Trophoblast cell (in vitro differentiated cells and primary cell): ENCODE measurements at regions not wholly inside any gene's neighbourhood (a gene's known extent, or its start where the extent isn't known, plus 50 kb on each side); places are given as distances from the start of the nearest gene placed in this dataset.

Experiments
- DNase-seq, 2 donors: peaks; one replicate each; pipeline ENCODE4 v3.0.0-alpha.2; 2016
- H2AFZ ChIP-seq: 2 replicates; pipeline ENCODE4 v1.6.1; 2013; ENCODE audit warnings: low read length, moderate library complexity, mild to moderate bottlenecking; ENCODE audit not compliant: insufficient read depth, poor library complexity
- H2AK5ac ChIP-seq: 2 replicates; pipeline ENCODE4 v1.6.1; 2013; ENCODE audit warnings: mild to moderate bottlenecking, low read length
- H2BK120ac ChIP-seq: 2 replicates; pipeline ENCODE4 v1.6.1; 2013; ENCODE audit warnings: low read length, mild to moderate bottlenecking, moderate library complexity; ENCODE audit not compliant: insufficient read depth, poor library complexity
- H2BK12ac ChIP-seq: 2 replicates; pipeline ENCODE4 v1.6.1; 2013; ENCODE audit warnings: mild to moderate bottlenecking, low read length, moderate library complexity
- H2BK5ac ChIP-seq: 2 replicates; pipeline ENCODE4 v1.6.1; 2013; ENCODE audit warnings: low read length, low read depth, moderate library complexity, mild to moderate bottlenecking; ENCODE audit not compliant: poor library complexity
- H3K14ac ChIP-seq: 2 replicates; pipeline ENCODE4 v1.6.1; 2013; ENCODE audit warnings: mild to moderate bottlenecking, low read length
- H3K18ac ChIP-seq: 2 replicates; pipeline ENCODE4 v1.6.1; 2013; ENCODE audit warnings: mild to moderate bottlenecking, low read length
- H3K23ac ChIP-seq: 2 replicates; pipeline ENCODE4 v1.6.1; 2013; ENCODE audit warnings: low read length
- H3K27ac ChIP-seq: 2 replicates; pipeline ENCODE4 v1.5.1; 2013; ENCODE audit warnings: low read depth, mild to moderate bottlenecking, inconsistent platforms, low read length, moderate library complexity
- H3K27me3 ChIP-seq: 2 replicates; pipeline ENCODE4 v1.6.1; 2013; ENCODE audit warnings: inconsistent platforms, mild to moderate bottlenecking, low read length, moderate library complexity; ENCODE audit not compliant: insufficient read depth
- H3K36me3 ChIP-seq, 2 experiments: 1 replicate in 1 of 2; 2 replicates in 1 of 2; pipeline ENCODE4 v1.6.1; 2013; ENCODE audit warnings: low read length in 2 of 2, mild to moderate bottlenecking in 2 of 2, moderate library complexity in 1 of 2; ENCODE audit not compliant: insufficient read depth in 2 of 2, control insufficient read depth in 1 of 2
- H3K4ac ChIP-seq: 2 replicates; pipeline ENCODE4 v1.6.1; 2013; ENCODE audit warnings: low read depth, mild to moderate bottlenecking, low read length, moderate library complexity
- H3K4me1 ChIP-seq, 2 experiments: 1 replicate in 1 of 2; 2 replicates in 1 of 2; pipeline ENCODE4 v1.6.1; 2013; ENCODE audit warnings: low read length in 2 of 2, mild to moderate bottlenecking in 2 of 2, moderate library complexity in 1 of 2; ENCODE audit not compliant: insufficient read depth in 2 of 2, control insufficient read depth in 1 of 2
- H3K4me2 ChIP-seq: 2 replicates; pipeline ENCODE4 v1.6.1; 2013; ENCODE audit warnings: inconsistent platforms, mild to moderate bottlenecking, low read length, moderate library complexity
- H3K4me3 ChIP-seq: 2 replicates; pipeline ENCODE4 v1.5.1; 2013; ENCODE audit warnings: mild to moderate bottlenecking, low read depth, low read length, inconsistent platforms
- H3K79me1 ChIP-seq: one replicate; pipeline ENCODE4 v1.6.1; 2013; ENCODE audit warnings: low read length
- H3K79me2 ChIP-seq: 2 replicates; pipeline ENCODE4 v1.6.1; 2013; ENCODE audit warnings: low read length, mild to moderate bottlenecking; ENCODE audit not compliant: control insufficient read depth, insufficient read depth, poor library complexity
- H3K9ac ChIP-seq: 2 replicates; pipeline ENCODE4 v1.6.1; 2013; ENCODE audit warnings: mild to moderate bottlenecking, low read length
- H3K9me3 ChIP-seq: 2 replicates; pipeline ENCODE4 v1.6.1; 2013; ENCODE audit warnings: low read depth, mild to moderate bottlenecking, control low read depth, inconsistent platforms, low read length; ENCODE audit not compliant: insufficient read depth
- H4K12ac ChIP-seq: 2 replicates; pipeline ENCODE4 v1.6.1; 2013; ENCODE audit warnings: low read depth, mild to moderate bottlenecking, low read length, moderate library complexity
- H4K8ac ChIP-seq: 2 replicates; pipeline ENCODE4 v1.6.1; 2013; ENCODE audit warnings: low read depth, mild to moderate bottlenecking, low read length, moderate library complexity
- H4K91ac ChIP-seq: one replicate; pipeline ENCODE4 v1.6.1; 2013; ENCODE audit warnings: low read depth, mild to moderate bottlenecking, low read length, moderate library complexity
- WGBS: extraction: QIAGEN DNeasy Blood & Tissue Kit; methylation state at CpG from one replicate; pipeline ENCODE4 v1.1.7; 2013; ENCODE audit warnings: missing lambda C conversion rate; ENCODE audit not compliant: insufficient read length, insufficient coverage; ENCODE audit errors: extremely low coverage; 5-methylcytosine and 5-hydroxymethylcytosine counted together

GRCh38 chr3:27824312-27825200, 102.4 kb upstream of the EOMES start:
- Histone ChIP-seq H2BK120ac (no peak overlapping the region), H3K9ac (no peak overlapping the region), H3K36me3 (no peaks in the 10 kb centered on the region), H2BK12ac (no peak overlapping the region), H3K9me3 (no peaks in the 10 kb centered on the region), H3K27ac (no peak overlapping the region), H3K18ac (no peak overlapping the region), H2AK5ac (no peak overlapping the region), H4K91ac (no peak overlapping the region), H3K23ac (no peak overlapping the region), H3K27me3 (no peaks in the 10 kb centered on the region), H2AFZ (no peak overlapping the region), H4K8ac (no peak overlapping the region), H4K12ac (no peak overlapping the region), H3K4me2 (no peak overlapping the region), H2BK5ac (no peak overlapping the region), H3K79me2 (no peaks in the 10 kb centered on the region), H3K4me3 (no peak overlapping the region), H3K4ac (no peak overlapping the region), H3K79me1 (no peaks in the 10 kb centered on the region), H3K4me1 (no peaks in the 10 kb centered on the region), H3K14ac (no peak overlapping the region)
- DNase-seq, result no peak
- WGBS, result no CpG with 5 or more reads among the region's 6 CpGs

- no peak overlapping the region for H3K27ac ChIP-seq
- H2AK5ac ChIP-seq, result no peak overlapping the region
- H2BK120ac ChIP-seq, result no peak overlapping the region
- DNase-seq, result no peak
- H3K23ac ChIP-seq, result no peak overlapping the region
- H3K4me3 ChIP-seq, result no peak overlapping the region
- no peak overlapping the region for H2BK12ac ChIP-seq
- H3K18ac ChIP-seq, result no peak overlapping the region
- H3K4me1 ChIP-seq, result no peaks in the 10 kb centered on the region
- H3K14ac ChIP-seq, result no peak overlapping the region
- no peak overlapping the region for H4K91ac ChIP-seq
- no peak overlapping the region for H4K12ac ChIP-seq
- H3K36me3 ChIP-seq, result no peaks in the 10 kb centered on the region
- no peaks in the 10 kb centered on the region for H3K79me2 ChIP-seq
- no peak overlapping the region for H4K8ac ChIP-seq
- H3K4ac ChIP-seq, result no peak overlapping the region
- no peak overlapping the region for H3K9ac ChIP-seq
- H3K4me2 ChIP-seq, result no peak overlapping the region
- H3K9me3 ChIP-seq, result no peaks in the 10 kb centered on the region
- no peak overlapping the region for H2AFZ ChIP-seq
- H2BK5ac ChIP-seq, result no peak overlapping the region
- no peaks in the 10 kb centered on the region for H3K79me1 ChIP-seq
- no peaks in the 10 kb centered on the region for H3K27me3 ChIP-seq
Measured at GRCh38 chr3:27826448-27826847, 104.3 kb upstream of the EOMES start.

GRCh38 chr3:27827041-27827440, 104.9 kb upstream of the EOMES start:
- H2BK120ac ChIP-seq, result no peak overlapping the region
- no peak overlapping the region for H2BK5ac ChIP-seq
- no peak overlapping the region for H3K27ac ChIP-seq
- H3K9me3 ChIP-seq, result no peaks in the 10 kb centered on the region
- H3K4me3 ChIP-seq, result no peak overlapping the region
- H3K14ac ChIP-seq, result no peak overlapping the region
- no peak overlapping the region for H3K4me2 ChIP-seq
- no peaks in the 10 kb centered on the region for H3K36me3 ChIP-seq
- no peak overlapping the region for H3K18ac ChIP-seq
- no CpG with 5 or more reads among the region's 3 CpGs for WGBS
- H2BK12ac ChIP-seq, result no peak overlapping the region
- no peaks in the 10 kb centered on the region for H3K79me1 ChIP-seq
- no peaks in the 10 kb centered on the region for H3K79me2 ChIP-seq
- no peak overlapping the region for H3K9ac ChIP-seq
- no peak overlapping the region for H3K4ac ChIP-seq
- DNase-seq, result no peak
- no peaks in the 10 kb centered on the region for H3K4me1 ChIP-seq
- H2AK5ac ChIP-seq, result no peak overlapping the region
- H3K23ac ChIP-seq, result no peak overlapping the region
- no peak overlapping the region for H2AFZ ChIP-seq
- no peak overlapping the region for H4K12ac ChIP-seq
- H4K8ac ChIP-seq, result no peak overlapping the region
- H4K91ac ChIP-seq, result no peak overlapping the region
- H3K27me3 ChIP-seq, result no peaks in the 10 kb centered on the region

- H3K9ac ChIP-seq, result no peak overlapping the region
- no peaks in the 10 kb centered on the region for H3K36me3 ChIP-seq
- no peak overlapping the region for H2BK120ac ChIP-seq
- no peaks in the 10 kb centered on the region for H3K79me1 ChIP-seq
- H3K27me3 ChIP-seq, result no peaks in the 10 kb centered on the region
- no peak overlapping the region for H4K91ac ChIP-seq
- no peak overlapping the region for H3K14ac ChIP-seq
- no peak overlapping the region for H2AK5ac ChIP-seq
- DNase-seq, result no peak
- H4K8ac ChIP-seq, result no peak overlapping the region
- no peaks in the 10 kb centered on the region for H3K9me3 ChIP-seq
- H3K79me2 ChIP-seq, result no peaks in the 10 kb centered on the region
- WGBS, result no CpG with 5 or more reads among the region's 2 CpGs
- no peak overlapping the region for H3K18ac ChIP-seq
- H3K4me2 ChIP-seq, result no peak overlapping the region
- no peak overlapping the region for H3K23ac ChIP-seq
- no peaks in the 10 kb centered on the region for H3K4me1 ChIP-seq
- no peak overlapping the region for H2BK5ac ChIP-seq
- no peak overlapping the region for H4K12ac ChIP-seq
- H3K4me3 ChIP-seq, result no peak overlapping the region
- no peak overlapping the region for H3K27ac ChIP-seq
- H3K4ac ChIP-seq, result no peak overlapping the region
- H2BK12ac ChIP-seq, result no peak overlapping the region
- H2AFZ ChIP-seq, result no peak overlapping the region
Measured at GRCh38 chr3:27840807-27841594, 118.9 kb upstream of the EOMES start.
